DOHH2 (cell line): ENCODE measurements at regions not wholly inside any gene's neighbourhood (a gene's known extent, or its start where the extent isn't known, plus 50 kb on each side); places are given as distances from the start of the nearest gene placed in this dataset.

Source experiments
- H3F3A ChIP-seq: fragments of 200-600 bp; sonication (generic), shearing (Covaris generic); 2 replicates; pipeline ENCODE4 v1.6.0; 2016; ENCODE audit warnings: antibody characterized with exemption, mild to moderate bottlenecking; ENCODE audit not compliant: control insufficient read depth, insufficient read depth
- H3K27ac ChIP-seq: fragments of 200-600 bp; sonication (generic); 2 replicates; pipeline ENCODE4 v1.5.1; 2014; ENCODE audit warnings: low read depth, mild to moderate bottlenecking, low read length, moderate library complexity
- H3K27me3 ChIP-seq: fragments of 200-600 bp; sonication (generic); 2 replicates; pipeline ENCODE4 v1.6.1; 2014; ENCODE audit warnings: mild to moderate bottlenecking, low read length, mixed read lengths; ENCODE audit not compliant: control insufficient read depth
- H3K36me3 ChIP-seq: fragments of 200-600 bp; sonication (generic); 2 replicates; pipeline ENCODE4 v1.6.1; 2014; ENCODE audit warnings: mild to moderate bottlenecking, low read length, moderate library complexity, mixed read lengths; ENCODE audit not compliant: control insufficient read depth
- H3K4me1 ChIP-seq: fragments of 200-600 bp; sonication (generic); 2 replicates; pipeline ENCODE4 v1.6.1; 2014; ENCODE audit warnings: mild to moderate bottlenecking, low read length, mixed read lengths; ENCODE audit not compliant: control insufficient read depth
- H3K4me2 ChIP-seq: fragments of 200-600 bp; sonication (generic); 2 replicates; pipeline ENCODE4 v1.6.0; 2014; ENCODE audit warnings: mild to moderate bottlenecking, low read length, moderate library complexity
- H3K4me3 ChIP-seq: fragments of 200-600 bp; sonication (generic); 2 replicates; pipeline ENCODE4 v1.5.1; 2014; ENCODE audit warnings: mild to moderate bottlenecking, low read length, mixed read lengths
- H3K79me2 ChIP-seq: fragments of 200-600 bp; sonication (generic); 2 replicates; pipeline ENCODE4 v1.6.1; 2014; ENCODE audit warnings: mild to moderate bottlenecking, low read length, mixed read lengths; ENCODE audit not compliant: control insufficient read depth
- H3K9me2 ChIP-seq: fragments of 200-600 bp; sonication (generic); replicated peaks from 2 replicates; pipeline ENCODE4 v1.6.1; 2014; ENCODE audit warnings: mild to moderate bottlenecking, low read length, mixed read lengths; ENCODE audit not compliant: control insufficient read depth
- H3K9me3 ChIP-seq: fragments of 200-600 bp; sonication (generic); 2 replicates; pipeline ENCODE4 v1.6.1; 2014; ENCODE audit warnings: antibody characterized with exemption, low read length, mixed read lengths; ENCODE audit not compliant: control insufficient read depth, insufficient read depth
- H4K20me1 ChIP-seq: fragments of 200-600 bp; sonication (generic); 2 replicates; pipeline ENCODE4 v1.6.0; 2014; ENCODE audit warnings: low read depth, mild to moderate bottlenecking, antibody characterized with exemption, low read length, moderate library complexity; ENCODE audit not compliant: control insufficient read depth, insufficient read depth
- EZH2phosphoT487 ChIP-seq: fragments of 200-600 bp; sonication (generic); IDR thresholded peaks from 2 replicates; pipeline ENCODE4 v1.6.1; 2017; ENCODE audit warnings: borderline replicate concordance, mild to moderate bottlenecking, antibody characterized with exemption, low read length, moderate library complexity, mixed read lengths
- TF ChIP-seq, protein P1 (sequence below): fragments of 200-600 bp; sonication (generic); IDR thresholded peaks from one replicate; pipeline ENCODE4 v1.5.1; 2014; ENCODE audit warnings: antibody characterized with exemption, mild to moderate bottlenecking, low read depth, low read length; ENCODE audit not compliant: poor library complexity, severe bottlenecking

DNA sequence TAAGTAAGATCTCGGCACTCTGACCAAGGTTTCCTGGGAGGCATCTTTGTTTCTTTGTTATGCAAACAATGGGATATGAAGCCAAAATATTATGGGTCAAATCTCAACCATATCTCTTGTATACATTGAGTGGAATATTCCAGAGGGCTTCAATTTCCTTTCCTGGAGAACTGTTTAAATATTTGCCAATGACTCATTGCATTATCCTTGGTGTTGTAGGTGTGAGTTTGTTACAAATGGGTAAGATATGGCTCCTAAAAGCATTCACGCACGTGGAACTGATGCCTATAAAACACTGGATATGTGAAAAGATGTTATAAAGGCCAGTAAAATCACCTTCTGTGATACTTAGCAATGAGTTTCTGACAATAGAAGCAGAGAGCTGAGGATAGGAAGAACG lies 150.5 kb upstream of the WDR1 start:
- Histone ChIP-seq H4K20me1 (no peaks in the 10 kb centered on the region), H3K4me3 (no peak overlapping the region), H3K4me1 (no peaks in the 10 kb centered on the region), H3K27me3 (no peaks in the 10 kb centered on the region; the same call in 1 of the 2 replicates), H3K36me3 (no peaks in the 10 kb centered on the region), H3K27ac (no peak overlapping the region), H3K9me3 (no peaks in the 10 kb centered on the region), H3K4me2 (no peak overlapping the region), H3K79me2 (no peaks in the 10 kb centered on the region), H3F3A (no peaks in the 10 kb centered on the region), H3K9me2 (no peaks in the 10 kb centered on the region)
- no peak for TF ChIP-seq EZH2phosphoT487
- TF ChIP-seq, protein P1, sequence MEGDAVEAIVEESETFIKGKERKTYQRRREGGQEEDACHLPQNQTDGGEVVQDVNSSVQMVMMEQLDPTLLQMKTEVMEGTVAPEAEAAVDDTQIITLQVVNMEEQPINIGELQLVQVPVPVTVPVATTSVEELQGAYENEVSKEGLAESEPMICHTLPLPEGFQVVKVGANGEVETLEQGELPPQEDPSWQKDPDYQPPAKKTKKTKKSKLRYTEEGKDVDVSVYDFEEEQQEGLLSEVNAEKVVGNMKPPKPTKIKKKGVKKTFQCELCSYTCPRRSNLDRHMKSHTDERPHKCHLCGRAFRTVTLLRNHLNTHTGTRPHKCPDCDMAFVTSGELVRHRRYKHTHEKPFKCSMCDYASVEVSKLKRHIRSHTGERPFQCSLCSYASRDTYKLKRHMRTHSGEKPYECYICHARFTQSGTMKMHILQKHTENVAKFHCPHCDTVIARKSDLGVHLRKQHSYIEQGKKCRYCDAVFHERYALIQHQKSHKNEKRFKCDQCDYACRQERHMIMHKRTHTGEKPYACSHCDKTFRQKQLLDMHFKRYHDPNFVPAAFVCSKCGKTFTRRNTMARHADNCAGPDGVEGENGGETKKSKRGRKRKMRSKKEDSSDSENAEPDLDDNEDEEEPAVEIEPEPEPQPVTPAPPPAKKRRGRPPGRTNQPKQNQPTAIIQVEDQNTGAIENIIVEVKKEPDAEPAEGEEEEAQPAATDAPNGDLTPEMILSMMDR, result no peak

DNA sequence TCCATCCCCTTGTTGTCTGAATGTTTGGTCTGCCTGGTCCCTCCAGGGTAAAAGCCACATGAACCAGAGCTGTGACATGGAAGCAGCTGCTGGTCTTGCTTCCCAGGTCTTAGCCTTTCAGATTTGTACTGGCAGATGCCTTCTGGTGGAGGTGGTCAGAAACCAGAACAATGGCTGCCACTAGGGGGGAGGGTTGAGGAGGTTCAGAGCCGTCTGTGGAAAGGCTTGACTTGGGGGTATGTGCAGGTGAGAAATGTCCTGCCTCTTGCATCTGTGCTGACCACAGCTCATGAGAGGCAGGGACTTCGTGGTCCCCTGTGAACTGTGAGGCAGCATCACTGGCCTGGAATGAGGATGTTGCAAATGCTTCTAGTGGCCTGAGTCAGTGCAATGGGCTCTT lies 144.2 kb upstream of the WDR1 start:
- no peak overlapping the region for H3K4me3 ChIP-seq
- no peaks in the 10 kb centered on the region for H3K27me3 ChIP-seq
- TF ChIP-seq, protein P1, result no peak
- TF ChIP-seq EZH2phosphoT487, result no peak
- H3K4me2 ChIP-seq, result no peak overlapping the region
- no peaks in the 10 kb centered on the region for H3K79me2 ChIP-seq
- no peaks in the 10 kb centered on the region for H4K20me1 ChIP-seq
- no peaks in the 10 kb centered on the region for H3K36me3 ChIP-seq
- H3K9me3 ChIP-seq, result no peaks in the 10 kb centered on the region
- no peaks in the 10 kb centered on the region for H3F3A ChIP-seq
- H3K9me2 ChIP-seq, result no peaks in the 10 kb centered on the region
- H3K27ac ChIP-seq, result no peak overlapping the region
- H3K4me1 ChIP-seq, result no peaks in the 10 kb centered on the region

DNA sequence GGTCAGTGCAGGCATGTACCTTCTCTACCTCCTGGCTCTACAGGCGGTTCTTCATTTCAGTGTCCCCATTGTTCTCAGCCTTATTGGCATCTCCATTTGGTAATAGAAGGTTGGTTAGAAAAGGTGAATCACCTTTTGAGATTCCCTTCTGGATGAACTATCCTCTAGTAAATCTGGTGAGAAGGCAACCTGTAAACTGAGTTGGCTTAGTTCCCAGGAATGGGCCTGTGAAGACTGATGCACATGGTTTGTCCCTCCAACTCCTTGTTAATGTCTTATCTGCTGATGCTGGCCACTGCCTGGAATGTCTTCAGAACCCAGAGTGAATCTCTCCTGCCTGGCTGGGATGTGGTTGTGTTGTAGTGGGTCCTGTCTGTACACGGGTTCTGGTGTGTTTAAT lies 143.4 kb upstream of the WDR1 start:
- no peak for TF ChIP-seq EZH2phosphoT487
- TF ChIP-seq, protein P1, result no peak
- Histone ChIP-seq H3F3A (no peaks in the 10 kb centered on the region), H3K27ac (no peak overlapping the region), H3K27me3 (no peaks in the 10 kb centered on the region), H3K36me3 (no peaks in the 10 kb centered on the region), H3K79me2 (no peaks in the 10 kb centered on the region), H4K20me1 (no peaks in the 10 kb centered on the region), H3K4me2 (no peak overlapping the region), H3K9me2 (no peaks in the 10 kb centered on the region), H3K4me3 (no peak overlapping the region), H3K9me3 (no peaks in the 10 kb centered on the region), H3K4me1 (no peaks in the 10 kb centered on the region)

DNA sequence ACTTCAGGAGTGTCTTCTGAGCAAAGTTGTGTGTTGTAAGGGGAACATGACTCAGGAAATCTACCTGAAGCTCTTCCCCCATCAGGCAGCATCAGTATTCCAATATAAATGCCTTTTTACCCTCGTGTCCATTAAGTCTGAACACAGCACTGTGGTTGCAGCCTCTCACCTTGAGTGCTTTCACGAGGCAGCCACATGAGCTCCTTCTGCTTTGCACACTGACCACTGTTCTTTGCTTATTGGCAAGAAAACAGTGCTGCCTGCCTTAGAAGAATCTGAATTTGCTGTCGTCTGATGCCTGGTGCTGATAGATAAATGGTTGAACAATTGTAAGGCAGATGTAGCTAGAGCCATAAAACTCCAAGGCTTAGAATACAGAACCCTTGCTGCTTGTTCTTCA lies 139.6 kb upstream of the WDR1 start:
- Histone ChIP-seq H3K79me2 (no peaks in the 10 kb centered on the region), H3K27ac (no peak overlapping the region), H3K36me3 (no peaks in the 10 kb centered on the region), H3K4me2 (no peak overlapping the region), H3K9me3 (no peaks in the 10 kb centered on the region), H3K4me1 (no peaks in the 10 kb centered on the region), H3F3A (no peaks in the 10 kb centered on the region), H3K27me3 (no peaks in the 10 kb centered on the region), H3K4me3 (no peak overlapping the region), H4K20me1 (no peaks in the 10 kb centered on the region), H3K9me2 (no peaks in the 10 kb centered on the region)
- TF ChIP-seq, protein P1, result no peak
- no peak for TF ChIP-seq EZH2phosphoT487
